IMR-90 (cell line): ENCODE measurements at regions not wholly inside any gene's neighbourhood (a gene's known extent, or its start where the extent isn't known, plus 50 kb on each side); places are given as distances from the start of the nearest gene placed in this dataset.

Experiments
- CTCF ChIP-seq: conservative IDR thresholded peaks from 2 replicates; pipeline ENCODE4 v1.5.1; 2012; ENCODE audit warnings: mild to moderate bottlenecking, low read depth, low read length, improper control_type of control experiment
- MXI1 ChIP-seq: IDR thresholded peaks from 2 replicates; pipeline ENCODE4 v1.6.1; 2012; ENCODE audit warnings: low read depth, mild to moderate bottlenecking, low read length, moderate library complexity, borderline replicate concordance
- POLR2A ChIP-seq: IDR thresholded peaks from 2 replicates; pipeline ENCODE4 v1.6.1; 2012; ENCODE audit warnings: mild to moderate bottlenecking, low read depth, low read length
- RFX5 ChIP-seq: IDR thresholded peaks from 2 replicates; pipeline ENCODE4 v1.8.0; 2012; ENCODE audit warnings: low read depth, mild to moderate bottlenecking, low read length, moderate library complexity
- USF2 ChIP-seq: fragments of 150-350 bp; IDR thresholded peaks from 2 replicates; pipeline ENCODE4 v1.6.1; 2017; ENCODE audit warnings: mild to moderate bottlenecking, antibody characterized with exemption, low read length, low read depth

GRCh38 chr3:162019817-162020216 lies 523.2 kb downstream of the OTOL1 start:
- TF ChIP-seq CTCF: no peak
- no peak for TF ChIP-seq USF2
- no peak for TF ChIP-seq POLR2A
- no peak for TF ChIP-seq RFX5
- TF ChIP-seq MXI1: no peak
